HepG2 (cell line): ENCODE measurements at regions not wholly inside any gene's neighbourhood (a gene's known extent, or its start where the extent isn't known, plus 50 kb on each side); places are given as distances from the start of the nearest gene placed in this dataset.

Experiments used
- ATAC-seq: fragments of 200-7000 bp; cut with Tn5 transposase; 3 replicates; pipeline ENCODE4 v1.9.1; 2020; ENCODE audit warnings: mild to moderate bottlenecking, moderate library complexity
- BruUV-seq: library from RNA; stranded (reverse); fragments of 400-500 nt; replicated peaks from 2 replicates; lab custom pipeline; 2021; lab: Mats Ljungman, UMichigan
- CTCF ChIA-PET: fragments of 300-600 bp; formaldehyde crosslinking; extraction: SDS; loops from one replicate; lab custom pipeline; 2021; ENCODE audit warnings: low total read pairs, inconsistent platforms, low intra/inter-chr PET ratio; lab: Yijun Ruan, JAX
- POLR2A ChIA-PET: fragments of 350-600 bp; sonication (Branson Sonifier 250); formaldehyde crosslinking; loops from one replicate; lab custom pipeline; 2020; ENCODE audit warnings: antibody characterized with exemption, inconsistent platforms; lab: Yijun Ruan, JAX
- DNase-seq: peaks from one replicate; pipeline ENCODE4 v3.0.0-alpha.2; 2015; ENCODE audit warnings: low spot score
- FAIRE-seq: peaks from 3 replicates; lab custom pipeline; 2011; peaks lifted over from hg19 to GRCh38; lab: Jason Lieb, UNC
- H2AFZ ChIP-seq: one replicate; pipeline ENCODE4 v1.6.1; 2011; ENCODE audit warnings: low read length, inconsistent platforms
- H3K27ac ChIP-seq: fragments of 300-600 bp; 3 replicates; pipeline ENCODE4 v1.8.0; 2011; ENCODE audit warnings: mixed run types, mild to moderate bottlenecking, mixed read lengths, low read length, inconsistent platforms; ENCODE audit not compliant: insufficient read depth; ENCODE audit errors: extremely low read length
- H3K27me3 ChIP-seq, 2 experiments: fragments of 200-600 bp in 1 of 2; 2 replicates in 1 of 2; 3 replicates in 1 of 2; pipeline versions ENCODE4 v1.6.0 to v1.8.0; 2011; ENCODE audit warnings: low read length in 2 of 2, mild to moderate bottlenecking in 2 of 2, moderate library complexity in 2 of 2, inconsistent platforms in 1 of 2; ENCODE audit not compliant: insufficient read depth in 2 of 2, control insufficient read depth in 1 of 2
- H3K36me3 ChIP-seq, 2 experiments: fragments of 200-600 bp in 1 of 2; replicated peaks in 1 of 2; 2 replicates in 1 of 2; 3 replicates in 1 of 2; pipeline versions ENCODE4 v1.5.1 to v1.8.0; 2011; ENCODE audit warnings: low read length in 2 of 2, inconsistent platforms in 1 of 2; ENCODE audit not compliant: insufficient read depth in 2 of 2, control insufficient read depth in 1 of 2
- H3K4me1 ChIP-seq: 2 replicates; pipeline ENCODE4 v1.5.1; 2012; ENCODE audit warnings: low read length, inconsistent platforms; ENCODE audit not compliant: insufficient read depth
- H3K4me2 ChIP-seq: 2 replicates; pipeline ENCODE4 v1.6.0; 2011; ENCODE audit warnings: low read depth, low read length, inconsistent platforms
- H3K4me3 ChIP-seq, 3 experiments: fragments of 200-600 bp in 1 of 3; sonication (generic), shearing (Covaris generic) in 1 of 3; replicated peaks in 1 of 3; 2 replicates each; pipeline ENCODE4 v1.5.1; 2011 to 2016; ENCODE audit warnings: low read length in 3 of 3, inconsistent platforms in 2 of 3, low read depth in 2 of 3, mild to moderate bottlenecking in 2 of 3, control low read depth in 1 of 3, mixed read lengths in 1 of 3; ENCODE audit not compliant: insufficient read depth in 1 of 3
- H3K79me2 ChIP-seq: one replicate; pipeline ENCODE4 v1.6.1; 2011; ENCODE audit warnings: low read length, inconsistent platforms; ENCODE audit not compliant: insufficient read depth
- H3K9ac ChIP-seq: 2 replicates; pipeline ENCODE4 v1.6.0; 2011; ENCODE audit warnings: mild to moderate bottlenecking, low read depth, low read length, inconsistent platforms; ENCODE audit not compliant: insufficient read depth
- H3K9me3 ChIP-seq: 2 replicates; pipeline ENCODE4 v1.5.1; 2012; ENCODE audit warnings: mild to moderate bottlenecking, low read length
- H4K20me1 ChIP-seq: 2 replicates; pipeline ENCODE4 v1.6.0; 2011; ENCODE audit warnings: inconsistent platforms, mild to moderate bottlenecking, low read length, moderate library complexity; ENCODE audit not compliant: insufficient read depth
- ADNP ChIP-seq: sonication (generic); formaldehyde crosslinking; IDR thresholded peaks from 2 replicates; pipeline ENCODE4 v1.4.0; 2020; ENCODE audit warnings: missing genetic modification reagents
- ARHGAP35 ChIP-seq: sonication (generic); formaldehyde crosslinking; IDR thresholded peaks from 2 replicates; pipeline ENCODE4 v1.9.0; 2022; ENCODE audit warnings: mild to moderate bottlenecking, inconsistent platforms, moderate library complexity, missing genetic modification reagents, borderline replicate concordance
- HES4 ChIP-seq: sonication (generic); formaldehyde crosslinking; IDR thresholded peaks from 2 replicates; pipeline ENCODE4 v1.9.0; 2021; ENCODE audit warnings: mild to moderate bottlenecking, missing genetic modification reagents, borderline replicate concordance
- NFIC ChIP-seq: IDR thresholded peaks from 2 replicates; pipeline ENCODE4 v1.6.1; 2012; ENCODE audit warnings: mild to moderate bottlenecking, low read length, inconsistent platforms
- SMARCE1 ChIP-seq: fragments of 450-650 bp; IDR thresholded peaks from 2 replicates; pipeline ENCODE4 v1.6.1; 2017; ENCODE audit warnings: borderline replicate concordance
- SYNCRIP ChIP-seq: fragments of 200-400 bp; formaldehyde crosslinking; IDR thresholded peaks from 2 replicates; pipeline ENCODE4 v1.6.1; 2018; ENCODE audit warnings: mild to moderate bottlenecking, low read depth, low read length; ENCODE audit not compliant: insufficient read depth
- THAP11 ChIP-seq: IDR thresholded peaks from 2 replicates; pipeline ENCODE4 v1.6.1; 2016; ENCODE audit warnings: missing biosample characterization, missing genetic modification reagents
- ZBTB42 ChIP-seq: sonication (generic); formaldehyde crosslinking; IDR thresholded peaks from 2 replicates; pipeline ENCODE4 v1.5.0; 2020; ENCODE audit warnings: mild to moderate bottlenecking, missing genetic modification reagents
- ZNF225 ChIP-seq: sonication (generic); formaldehyde crosslinking; IDR thresholded peaks from 2 replicates; pipeline ENCODE4 v1.4.0; 2020; ENCODE audit warnings: mild to moderate bottlenecking, missing genetic modification reagents
- ZNF326 ChIP-seq: sonication (generic); formaldehyde crosslinking; IDR thresholded peaks from 2 replicates; pipeline ENCODE4 v1.4.0; 2020; ENCODE audit warnings: missing genetic modification reagents, borderline replicate concordance
- ZNF644 ChIP-seq: IDR thresholded peaks from 2 replicates; pipeline ENCODE4 v1.6.1; 2016; ENCODE audit warnings: low read depth
- ZNF672 ChIP-seq: sonication (generic); formaldehyde crosslinking; IDR thresholded peaks from 2 replicates; pipeline ENCODE4 v1.8.1; 2022; ENCODE audit warnings: missing genetic modification reagents
- WGBS: methylation state at CpG from one replicate; pipeline ENCODE4 v1.1.6; 2017; ENCODE audit warnings: low lambda C conversion rate; 5-methylcytosine and 5-hydroxymethylcytosine counted together
- in situ Hi-C: cut with HindIII; loops from 2 replicates; pipeline ENCODE4 v1.10.0; 2017; ENCODE audit warnings: low pct_unique_long_range_greater_than_20kb; ENCODE audit not compliant: extremely low pct_ligation_motif_present
- intact Hi-C: fragments of 100-400 bp; cut with micrococcal nuclease; formaldehyde crosslinking; loops from one replicate; pipeline ENCODE4 v1.10.0; 2022; ENCODE audit not compliant: unreplicated experiment
- TF ChIP-seq, protein P1 (sequence below): IDR thresholded peaks from 2 replicates; pipeline ENCODE4 v1.6.1; 2016; ENCODE audit warnings: mild to moderate bottlenecking, missing biosample characterization, missing genetic modification reagents
- TF ChIP-seq, protein P2 (sequence below): sonication (generic); formaldehyde crosslinking; IDR thresholded peaks from 2 replicates; pipeline ENCODE4 v1.4.0; 2020; ENCODE audit warnings: missing genetic modification reagents, mild to moderate bottlenecking, borderline replicate concordance
- TF ChIP-seq, protein P3 (sequence below): sonication (generic); formaldehyde crosslinking; IDR thresholded peaks from 2 replicates; pipeline ENCODE4 v1.4.0; 2020; ENCODE audit warnings: missing genetic modification reagents; ENCODE audit errors: not compliant biosample characterization
- TF ChIP-seq, protein P4 (sequence below): sonication (generic); formaldehyde crosslinking; IDR thresholded peaks from 2 replicates; pipeline ENCODE4 v1.8.0; 2022; ENCODE audit warnings: mild to moderate bottlenecking, missing genetic modification reagents; ENCODE audit not compliant: insufficient replicate concordance

DNA sequence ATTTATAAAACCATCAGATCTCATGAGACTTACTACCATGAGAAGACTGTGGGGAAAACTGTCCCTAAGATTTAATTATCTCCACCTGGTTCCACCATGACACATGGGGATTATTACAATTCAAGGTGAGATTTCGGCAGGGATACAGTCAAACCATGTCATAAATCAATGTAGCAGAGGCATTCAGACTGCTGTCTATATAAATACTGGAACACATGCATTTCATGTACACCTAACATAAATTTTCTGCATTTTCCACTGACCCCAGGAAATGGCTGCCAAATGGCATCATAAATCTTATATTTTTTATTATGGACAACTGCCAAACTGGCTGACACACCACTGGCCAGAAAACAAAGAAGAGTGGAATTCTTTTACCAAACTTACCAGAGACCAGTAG lies 755.1 kb upstream of the EPHA6 start:
- Histone ChIP-seq H3K27ac (no peak overlapping the region), H4K20me1 (no peaks in the 10 kb centered on the region), H3K4me3 (no peak overlapping the region), H3K36me3 (no peaks in the 10 kb centered on the region), H3K4me1 (no peaks in the 10 kb centered on the region), H2AFZ (no peak overlapping the region), H3K9me3 (no peaks in the 10 kb centered on the region), H3K9ac (no peak overlapping the region), H3K4me2 (no peak overlapping the region), H3K27me3 (no peaks in the 10 kb centered on the region), H3K79me2 (no peaks in the 10 kb centered on the region)
- DNase-seq (no peak), FAIRE-seq (no peak), ATAC-seq (no peak)
- ChIA-PET CTCF (no interaction called here), POLR2A (no interaction called here)
- no TSS peak for BruUV-seq
- TF ChIP-seq, protein P1, sequence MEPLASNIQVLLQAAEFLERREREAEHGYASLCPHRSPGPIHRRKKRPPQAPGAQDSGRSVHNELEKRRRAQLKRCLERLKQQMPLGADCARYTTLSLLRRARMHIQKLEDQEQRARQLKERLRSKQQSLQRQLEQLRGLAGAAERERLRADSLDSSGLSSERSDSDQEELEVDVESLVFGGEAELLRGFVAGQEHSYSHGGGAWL (CRISPR knock-in tag), result no peak
- TF ChIP-seq THAP11 (CRISPR knock-in tag) (no peak), NFIC (no peak), ZNF644 (CRISPR knock-in tag) (no peak), SYNCRIP (no peak), ZNF225 (no peak), HES4 (no peak), ARHGAP35 (no peak), ZNF326 (CRISPR knock-in tag) (no peak), SMARCE1 (no peak), ADNP (CRISPR knock-in tag) (no peak), ZBTB42 (CRISPR knock-in tag) (no peak), ZNF672 (CRISPR knock-in tag) (no peak)
- TF ChIP-seq, protein P2, sequence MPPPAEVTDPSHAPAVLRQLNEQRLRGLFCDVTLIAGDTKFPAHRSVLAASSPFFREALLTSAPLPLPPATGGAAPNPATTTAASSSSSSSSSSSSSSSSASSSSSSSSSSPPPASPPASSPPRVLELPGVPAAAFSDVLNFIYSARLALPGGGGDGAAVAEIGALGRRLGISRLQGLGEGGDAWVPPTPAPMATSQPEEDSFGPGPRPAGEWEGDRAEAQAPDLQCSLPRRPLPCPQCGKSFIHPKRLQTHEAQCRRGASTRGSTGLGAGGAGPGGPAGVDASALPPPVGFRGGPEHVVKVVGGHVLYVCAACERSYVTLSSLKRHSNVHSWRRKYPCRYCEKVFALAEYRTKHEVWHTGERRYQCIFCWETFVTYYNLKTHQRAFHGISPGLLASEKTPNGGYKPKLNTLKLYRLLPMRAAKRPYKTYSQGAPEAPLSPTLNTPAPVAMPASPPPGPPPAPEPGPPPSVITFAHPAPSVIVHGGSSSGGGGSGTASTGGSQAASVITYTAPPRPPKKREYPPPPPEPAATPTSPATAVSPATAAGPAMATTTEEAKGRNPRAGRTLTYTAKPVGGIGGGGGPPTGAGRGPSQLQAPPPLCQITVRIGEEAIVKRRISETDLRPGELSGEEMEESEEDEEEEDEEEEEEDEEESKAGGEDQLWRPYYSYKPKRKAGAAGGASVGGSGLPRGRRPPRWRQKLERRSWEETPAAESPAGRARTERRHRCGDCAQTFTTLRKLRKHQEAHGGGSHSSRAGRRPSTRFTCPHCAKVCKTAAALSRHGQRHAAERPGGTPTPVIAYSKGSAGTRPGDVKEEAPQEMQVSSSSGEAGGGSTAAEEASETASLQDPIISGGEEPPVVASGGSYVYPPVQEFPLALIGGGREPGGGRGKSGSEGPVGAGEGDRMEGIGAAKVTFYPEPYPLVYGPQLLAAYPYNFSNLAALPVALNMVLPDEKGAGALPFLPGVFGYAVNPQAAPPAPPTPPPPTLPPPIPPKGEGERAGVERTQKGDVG, result no peak
- TF ChIP-seq, protein P3, sequence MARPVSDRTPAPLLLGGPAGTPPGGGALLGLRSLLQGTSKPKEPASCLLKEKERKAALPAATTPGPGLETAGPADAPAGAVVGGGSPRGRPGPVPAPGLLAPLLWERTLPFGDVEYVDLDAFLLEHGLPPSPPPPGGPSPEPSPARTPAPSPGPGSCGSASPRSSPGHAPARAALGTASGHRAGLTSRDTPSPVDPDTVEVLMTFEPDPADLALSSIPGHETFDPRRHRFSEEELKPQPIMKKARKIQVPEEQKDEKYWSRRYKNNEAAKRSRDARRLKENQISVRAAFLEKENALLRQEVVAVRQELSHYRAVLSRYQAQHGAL (CRISPR knock-in tag), result no peak
- TF ChIP-seq, protein P4, sequence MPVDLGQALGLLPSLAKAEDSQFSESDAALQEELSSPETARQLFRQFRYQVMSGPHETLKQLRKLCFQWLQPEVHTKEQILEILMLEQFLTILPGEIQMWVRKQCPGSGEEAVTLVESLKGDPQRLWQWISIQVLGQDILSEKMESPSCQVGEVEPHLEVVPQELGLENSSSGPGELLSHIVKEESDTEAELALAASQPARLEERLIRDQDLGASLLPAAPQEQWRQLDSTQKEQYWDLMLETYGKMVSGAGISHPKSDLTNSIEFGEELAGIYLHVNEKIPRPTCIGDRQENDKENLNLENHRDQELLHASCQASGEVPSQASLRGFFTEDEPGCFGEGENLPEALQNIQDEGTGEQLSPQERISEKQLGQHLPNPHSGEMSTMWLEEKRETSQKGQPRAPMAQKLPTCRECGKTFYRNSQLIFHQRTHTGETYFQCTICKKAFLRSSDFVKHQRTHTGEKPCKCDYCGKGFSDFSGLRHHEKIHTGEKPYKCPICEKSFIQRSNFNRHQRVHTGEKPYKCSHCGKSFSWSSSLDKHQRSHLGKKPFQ (CRISPR knock-in tag), result no peak
- in situ Hi-C loops (no loop called here), intact Hi-C loops (no loop called here)
- 0% methylated on average over 1 of the region's 1 CpG for WGBS
